Keratinocyte (primary cell): ENCODE measurements at regions not wholly inside any gene's neighbourhood (a gene's known extent, or its start where the extent isn't known, plus 50 kb on each side); places are given as distances from the start of the nearest gene placed in this dataset.

Source experiments
- DNase-seq: peaks from one replicate; pipeline ENCODE4 v3.0.0-alpha.2; 2011; ENCODE audit warnings: low read depth, missing footprints, low spot score
- FAIRE-seq: peaks from 2 replicates; lab custom pipeline; 2011; peaks lifted over from hg19 to GRCh38; lab: Jason Lieb, UNC
- H2AFZ ChIP-seq: 2 replicates; pipeline ENCODE4 v1.6.0; 2012; ENCODE audit warnings: low read length, control low read depth, inconsistent platforms; ENCODE audit not compliant: control insufficient read depth
- H3K27ac ChIP-seq: 2 replicates; pipeline ENCODE4 v1.5.1; 2011; ENCODE audit warnings: low read length; ENCODE audit not compliant: control insufficient read depth, insufficient read depth
- H3K27me3 ChIP-seq: 3 replicates; pipeline ENCODE4 v1.6.0; 2011; ENCODE audit warnings: low read length; ENCODE audit not compliant: control insufficient read depth, insufficient read depth; ENCODE audit errors: extremely low read depth
- H3K36me3 ChIP-seq, 2 experiments: 2 replicates in 1 of 2; 3 replicates in 1 of 2; pipeline ENCODE4 v1.5.1; 2011; ENCODE audit warnings: low read length in 2 of 2, mild to moderate bottlenecking in 1 of 2; ENCODE audit not compliant: control insufficient read depth in 2 of 2, insufficient read depth in 2 of 2; ENCODE audit errors: extremely low read depth in 1 of 2
- H3K4me1 ChIP-seq: 3 replicates; pipeline ENCODE4 v1.5.1; 2011; ENCODE audit warnings: low read length; ENCODE audit not compliant: control insufficient read depth, insufficient read depth; ENCODE audit errors: extremely low read depth
- H3K4me2 ChIP-seq: 3 replicates; pipeline ENCODE4 v1.6.0; 2011; ENCODE audit warnings: low read depth, low read length; ENCODE audit not compliant: control insufficient read depth, insufficient read depth; ENCODE audit errors: extremely low read depth
- H3K4me3 ChIP-seq, 3 experiments: fragments of 200-600 bp in 1 of 3; sonication (generic) in 1 of 3; 2 replicates in 2 of 3; 3 replicates in 1 of 3; pipeline ENCODE4 v1.5.1; 2011 to 2016; ENCODE audit warnings: low read length in 3 of 3, mild to moderate bottlenecking in 3 of 3, control low read depth in 2 of 3, inconsistent platforms in 1 of 3, low read depth in 1 of 3, mixed read lengths in 1 of 3, mixed run types in 1 of 3, moderate library complexity in 1 of 3; ENCODE audit not compliant: control insufficient read depth in 2 of 3, insufficient read depth in 2 of 3; ENCODE audit errors: extremely low read depth in 1 of 3
- H3K79me2 ChIP-seq: 2 replicates; pipeline ENCODE4 v1.6.0; 2012; ENCODE audit warnings: low read length; ENCODE audit not compliant: control insufficient read depth, insufficient read depth
- H3K9ac ChIP-seq: 3 replicates; pipeline ENCODE4 v1.6.0; 2011; ENCODE audit warnings: low read length; ENCODE audit not compliant: control insufficient read depth, insufficient read depth; ENCODE audit errors: extremely low read depth
- H3K9me1 ChIP-seq: 3 replicates; pipeline ENCODE4 v1.6.0; 2011; ENCODE audit warnings: low read length; ENCODE audit not compliant: control insufficient read depth, insufficient read depth; ENCODE audit errors: extremely low read depth
- H3K9me3 ChIP-seq: 2 replicates; pipeline ENCODE4 v1.5.1; 2012; ENCODE audit warnings: low read depth, low read length; ENCODE audit not compliant: control insufficient read depth
- H4K20me1 ChIP-seq: 3 replicates; pipeline ENCODE4 v1.6.0; 2011; ENCODE audit warnings: low read length; ENCODE audit not compliant: control insufficient read depth, insufficient read depth; ENCODE audit errors: extremely low read depth
- EZH2 ChIP-seq: IDR thresholded peaks from one replicate; pipeline ENCODE4 v1.6.1; 2012; ENCODE audit warnings: inconsistent platforms, mild to moderate bottlenecking, low read length, moderate library complexity
- dilution Hi-C: fragments of 300-500 bp; cut with MboI; formaldehyde crosslinking; loops from one replicate; pipeline ENCODE4 v1.7.0; 2020; ENCODE audit warnings: low sequenced_read_pairs; ENCODE audit not compliant: extremely low pct_ligation_motif_present
- TF ChIP-seq, protein P1 (sequence below), 3 experiments: IDR thresholded peaks in 1 of 3; conservative IDR thresholded peaks in 1 of 3; optimal IDR thresholded peaks in 1 of 3; 2 replicates in 2 of 3; 3 replicates in 1 of 3; pipeline versions ENCODE3 to v1.5.1; 2011; ENCODE audit warnings: low read length in 3 of 3, mild to moderate bottlenecking in 3 of 3, moderate library complexity in 2 of 3, control low read depth in 1 of 3, inconsistent platforms in 1 of 3; ENCODE audit not compliant: insufficient read depth in 2 of 3; ENCODE audit errors: extremely low read depth in 1 of 3

DNA sequence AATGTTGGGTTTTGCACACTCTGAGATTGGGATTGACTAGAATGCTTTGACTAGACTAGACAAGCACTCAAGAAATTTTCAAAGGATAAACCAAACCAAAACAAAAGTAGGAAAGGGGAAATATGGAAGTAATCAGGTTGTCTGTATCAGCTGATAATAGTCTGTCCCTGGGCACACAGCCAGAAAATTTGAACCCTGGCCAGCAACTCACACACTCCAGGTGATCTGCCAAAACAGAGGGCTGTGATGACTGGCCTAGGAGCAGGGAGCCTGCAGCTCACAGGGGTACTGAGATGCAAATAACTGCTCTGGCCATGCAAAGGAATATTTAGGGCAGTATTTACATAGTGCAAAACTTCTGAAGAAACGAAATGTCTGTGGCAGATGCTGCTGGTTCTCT lies 112.3 kb upstream of the SMIM23 start:
- TF ChIP-seq, protein P1, sequence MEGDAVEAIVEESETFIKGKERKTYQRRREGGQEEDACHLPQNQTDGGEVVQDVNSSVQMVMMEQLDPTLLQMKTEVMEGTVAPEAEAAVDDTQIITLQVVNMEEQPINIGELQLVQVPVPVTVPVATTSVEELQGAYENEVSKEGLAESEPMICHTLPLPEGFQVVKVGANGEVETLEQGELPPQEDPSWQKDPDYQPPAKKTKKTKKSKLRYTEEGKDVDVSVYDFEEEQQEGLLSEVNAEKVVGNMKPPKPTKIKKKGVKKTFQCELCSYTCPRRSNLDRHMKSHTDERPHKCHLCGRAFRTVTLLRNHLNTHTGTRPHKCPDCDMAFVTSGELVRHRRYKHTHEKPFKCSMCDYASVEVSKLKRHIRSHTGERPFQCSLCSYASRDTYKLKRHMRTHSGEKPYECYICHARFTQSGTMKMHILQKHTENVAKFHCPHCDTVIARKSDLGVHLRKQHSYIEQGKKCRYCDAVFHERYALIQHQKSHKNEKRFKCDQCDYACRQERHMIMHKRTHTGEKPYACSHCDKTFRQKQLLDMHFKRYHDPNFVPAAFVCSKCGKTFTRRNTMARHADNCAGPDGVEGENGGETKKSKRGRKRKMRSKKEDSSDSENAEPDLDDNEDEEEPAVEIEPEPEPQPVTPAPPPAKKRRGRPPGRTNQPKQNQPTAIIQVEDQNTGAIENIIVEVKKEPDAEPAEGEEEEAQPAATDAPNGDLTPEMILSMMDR (optimal IDR thresholded peaks at IDR 0.05 in 1 of 3, IDR thresholded peaks at IDR 0.05 in 1 of 3, conservative IDR thresholded peaks at IDR 0.05 in 1 of 3; ENCODE audit: extremely low read depth in 1 of 3, insufficient read depth in 2 of 3, low read length in 3 of 3), result no peak
- TF ChIP-seq EZH2, result no peak
- H2AFZ ChIP-seq, result no peak overlapping the region
- no peak overlapping the region for H3K9ac ChIP-seq
- FAIRE-seq (no peak), DNase-seq (no peak)
- no peaks in the 10 kb centered on the region for H3K79me2 ChIP-seq
- dilution Hi-C loops, result no loop called here
- no peaks in the 10 kb centered on the region for H3K27me3 ChIP-seq
- no peak overlapping the region for H3K4me2 ChIP-seq
- H3K36me3 ChIP-seq, result no peaks in the 10 kb centered on the region
- no peak overlapping the region for H3K27ac ChIP-seq
- H3K4me1 ChIP-seq, result peaks cover under 1% of the 10 kb centered on the region
- H3K9me3 ChIP-seq, result no peaks in the 10 kb centered on the region
- H4K20me1 ChIP-seq, result no peaks in the 10 kb centered on the region
- no peaks in the 10 kb centered on the region for H3K9me1 ChIP-seq
- no peak overlapping the region for H3K4me3 ChIP-seq

DNA sequence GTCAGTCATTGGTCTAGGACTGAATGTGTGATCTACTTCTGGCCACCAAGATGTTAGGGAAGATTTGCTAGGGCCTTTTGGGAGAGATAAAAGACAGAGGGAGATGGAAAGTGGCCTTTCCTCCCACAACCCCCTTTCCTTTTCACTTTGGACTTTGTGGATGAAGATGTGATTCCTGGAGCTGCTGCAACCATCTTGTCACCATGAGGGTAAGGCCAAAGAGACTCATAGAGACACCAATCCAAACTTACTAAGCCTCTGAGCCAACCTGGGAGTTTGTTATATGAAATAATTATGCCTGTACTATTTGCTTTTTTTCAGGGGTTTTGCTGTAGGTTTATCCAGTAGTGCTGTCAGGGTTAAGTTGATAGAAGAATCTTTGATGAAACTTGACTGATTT lies 111.8 kb upstream of the SMIM23 start:
- H4K20me1 ChIP-seq, result no peaks in the 10 kb centered on the region
- TF ChIP-seq, protein P1 (optimal IDR thresholded peaks at IDR 0.05 in 1 of 3, IDR thresholded peaks at IDR 0.05 in 1 of 3, conservative IDR thresholded peaks at IDR 0.05 in 1 of 3; ENCODE audit: extremely low read depth in 1 of 3, insufficient read depth in 2 of 3, low read length in 3 of 3), result no peak
- no peak for TF ChIP-seq EZH2
- DNase-seq (no peak), FAIRE-seq (no peak)
- no peaks in the 10 kb centered on the region for H3K36me3 ChIP-seq
- no peaks in the 10 kb centered on the region for H3K9me1 ChIP-seq
- H2AFZ ChIP-seq, result no peak overlapping the region
- H3K9ac ChIP-seq, result no peak overlapping the region
- no peak overlapping the region for H3K4me3 ChIP-seq
- H3K79me2 ChIP-seq, result no peaks in the 10 kb centered on the region
- no peak overlapping the region for H3K4me2 ChIP-seq
- H3K27me3 ChIP-seq, result no peaks in the 10 kb centered on the region
- dilution Hi-C loops, result no loop called here
- no peaks in the 10 kb centered on the region for H3K9me3 ChIP-seq
- no peak overlapping the region for H3K27ac ChIP-seq
- no peaks in the 10 kb centered on the region for H3K4me1 ChIP-seq
